ENCODE measurements at regions not wholly inside any gene's neighbourhood (a gene's known extent, or its start where the extent isn't known, plus 50 kb on each side); places are given as distances from the start of the nearest gene placed in this dataset.

DNA sequence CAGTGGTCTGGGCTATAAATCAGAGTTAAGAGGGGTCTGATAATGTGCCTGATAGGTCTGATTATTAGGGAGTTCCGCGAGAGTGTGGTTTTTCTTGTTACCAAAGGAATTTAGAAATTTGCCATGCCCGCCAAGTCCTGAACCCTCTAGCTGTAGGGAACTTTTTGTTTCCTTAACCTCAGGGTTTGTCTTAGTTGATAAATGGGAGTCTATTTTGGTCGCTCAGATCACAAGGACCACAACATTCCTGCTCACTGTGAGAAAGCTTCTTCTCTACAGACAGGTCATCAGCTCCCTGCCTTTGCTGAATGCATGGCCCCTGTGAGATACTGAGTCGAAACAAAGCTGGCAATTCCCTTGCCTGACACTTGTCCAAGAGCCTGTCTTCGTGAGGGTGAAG is 497.8 kb downstream of the HS3ST4 start:
- H3K4me1 ChIP-seq (ENCODE audit: insufficient read depth), result no peaks in the 10 kb centered on the region
- in situ Hi-C loops (cut with MboI), result no loop called here

DNA sequence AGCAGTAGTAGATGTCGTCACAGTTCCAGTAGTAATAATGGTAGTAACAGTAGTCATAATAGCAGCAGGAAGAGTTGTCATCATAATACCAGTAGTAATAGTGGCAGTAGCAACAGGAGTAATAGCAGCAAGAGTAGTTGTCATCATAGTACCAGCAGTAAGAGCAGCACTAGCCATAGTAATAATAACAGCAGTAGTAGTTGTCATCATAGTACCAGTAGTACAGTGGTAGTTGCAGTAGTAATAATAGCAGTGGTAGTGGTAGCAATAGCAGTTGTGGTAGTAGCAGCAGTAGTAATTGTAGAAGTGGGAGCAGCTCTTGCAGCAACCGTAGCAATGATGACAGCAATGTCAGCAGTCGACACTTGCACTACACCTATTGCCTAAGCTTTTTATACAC is 502.8 kb downstream of the HS3ST4 start:
- no peaks in the 10 kb centered on the region for H3F3A ChIP-seq (ENCODE audit: insufficient read depth)

More for the DNA sequence above, 497.8 kb downstream of the HS3ST4 start:
- H3K79me2 ChIP-seq (ENCODE audit: insufficient read depth), result no peaks in the 10 kb centered on the region
- no peaks in the 10 kb centered on the region for H3K27me3 ChIP-seq (replicated peaks; ENCODE audit: insufficient read depth)
- TF ChIP-seq EZH2 (IDR thresholded peaks at IDR 0.05; ENCODE audit: insufficient read depth, poor library complexity, severe bottlenecking), result no peak
- TF ChIP-seq EZH2phosphoT487 (IDR thresholded peaks at IDR 0.05; ENCODE audit: insufficient read depth, low read depth), result no peak
- H4K20me1 ChIP-seq (ENCODE audit: insufficient read depth), result no peaks in the 10 kb centered on the region
- H2AFZ ChIP-seq, result no peak overlapping the region
- H3K4me3 ChIP-seq, result no peak overlapping the region
- DNase-seq, result no peak
- no peaks in the 10 kb centered on the region for H3K36me3 ChIP-seq (ENCODE audit: low read depth)
- no peak overlapping the region for H3K9ac ChIP-seq
- no peaks in the 10 kb centered on the region for H3K9me3 ChIP-seq (ENCODE audit: low read depth)
- H3F3A ChIP-seq (ENCODE audit: insufficient read depth), result no peaks in the 10 kb centered on the region
- 8 to 9% methylated on average over 6 of the region's 6 CpGs for WGBS, 2 experiments (ENCODE audit: low coverage in 1 of 2, low lambda C conversion rate in 2 of 2, missing lambda C conversion rate in 2 of 2)
- no peak overlapping the region for H3K27ac ChIP-seq
- H3K4me2 ChIP-seq (ENCODE audit: unreplicated experiment), result no peak overlapping the region
- no peaks in the 10 kb centered on the region for H3K9me2 ChIP-seq (ENCODE audit: insufficient read depth)

DNA sequence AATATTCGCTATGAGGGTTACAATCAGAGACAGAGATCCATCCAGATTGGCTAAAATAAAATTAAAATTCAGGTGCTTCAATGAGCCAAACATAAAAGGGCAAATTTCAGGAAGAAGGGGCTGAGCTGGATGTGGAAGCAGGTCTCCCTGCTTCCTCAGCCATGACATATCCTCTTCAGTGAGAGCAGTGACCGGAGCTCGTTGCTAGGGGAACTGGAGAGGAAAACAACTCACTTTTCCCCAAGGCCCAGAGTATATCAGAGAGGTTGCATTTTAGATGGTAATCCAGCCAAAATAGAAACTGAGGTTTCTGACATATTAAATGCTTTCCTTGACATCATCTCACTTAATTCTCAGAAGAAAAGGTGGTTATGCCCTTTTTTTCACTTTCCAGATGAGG is 503.5 kb downstream of the HS3ST4 start:
- Histone ChIP-seq H3K4me1 (ENCODE audit: insufficient read depth) (no peaks in the 10 kb centered on the region), H4K20me1 (ENCODE audit: insufficient read depth) (no peaks in the 10 kb centered on the region), H3K4me3 (no peak overlapping the region), H3K36me3 (ENCODE audit: low read depth) (no peaks in the 10 kb centered on the region), H3K27ac (no peak overlapping the region), H3F3A (ENCODE audit: insufficient read depth) (no peaks in the 10 kb centered on the region), H2AFZ (no peak overlapping the region), H3K9ac (no peak overlapping the region), H3K9me2 (ENCODE audit: insufficient read depth) (no peaks in the 10 kb centered on the region), H3K4me2 (ENCODE audit: unreplicated experiment) (no peak overlapping the region), H3K9me3 (ENCODE audit: low read depth) (no peaks in the 10 kb centered on the region), H3K79me2 (ENCODE audit: insufficient read depth) (no peaks in the 10 kb centered on the region), H3K27me3 (replicated peaks; ENCODE audit: insufficient read depth) (no peaks in the 10 kb centered on the region)
- TF ChIP-seq EZH2 (IDR thresholded peaks at IDR 0.05; ENCODE audit: insufficient read depth, poor library complexity, severe bottlenecking), result no peak
- no peak for TF ChIP-seq EZH2phosphoT487 (IDR thresholded peaks at IDR 0.05; ENCODE audit: insufficient read depth, low read depth)
- in situ Hi-C loops (cut with MboI), result no loop called here
- DNase-seq, result no peak
- WGBS, 2 experiments (ENCODE audit: low coverage in 1 of 2, low lambda C conversion rate in 2 of 2, missing lambda C conversion rate in 2 of 2), result 12 to 21% methylated on average over 3 of the region's 3 CpGs

More for the DNA sequence above, 502.8 kb downstream of the HS3ST4 start:
- no peaks in the 10 kb centered on the region for H3K27me3 ChIP-seq (replicated peaks; ENCODE audit: insufficient read depth)
- in situ Hi-C loops (cut with MboI), result no loop called here
- no peaks in the 10 kb centered on the region for H3K9me2 ChIP-seq (ENCODE audit: insufficient read depth)
- H3K9me3 ChIP-seq (ENCODE audit: low read depth), result no peaks in the 10 kb centered on the region
- no peaks in the 10 kb centered on the region for H3K36me3 ChIP-seq (ENCODE audit: low read depth)
- H3K9ac ChIP-seq, result no peak overlapping the region
- H3K79me2 ChIP-seq (ENCODE audit: insufficient read depth), result no peaks in the 10 kb centered on the region
- 52 to 54% methylated on average over 3 of the region's 3 CpGs for WGBS, 2 experiments (ENCODE audit: low coverage in 1 of 2, low lambda C conversion rate in 2 of 2, missing lambda C conversion rate in 2 of 2)
- H4K20me1 ChIP-seq (ENCODE audit: insufficient read depth), result no peaks in the 10 kb centered on the region
- no peak overlapping the region for H2AFZ ChIP-seq
- no peaks in the 10 kb centered on the region for H3K4me1 ChIP-seq (ENCODE audit: insufficient read depth)
- TF ChIP-seq EZH2phosphoT487 (IDR thresholded peaks at IDR 0.05; ENCODE audit: insufficient read depth, low read depth), result no peak
- no peak for TF ChIP-seq EZH2 (IDR thresholded peaks at IDR 0.05; ENCODE audit: insufficient read depth, poor library complexity, severe bottlenecking)
- no peak for DNase-seq
- H3K4me2 ChIP-seq (ENCODE audit: unreplicated experiment), result no peak overlapping the region
- H3K4me3 ChIP-seq, result no peak overlapping the region
- H3K27ac ChIP-seq, result no peak overlapping the region

DNA sequence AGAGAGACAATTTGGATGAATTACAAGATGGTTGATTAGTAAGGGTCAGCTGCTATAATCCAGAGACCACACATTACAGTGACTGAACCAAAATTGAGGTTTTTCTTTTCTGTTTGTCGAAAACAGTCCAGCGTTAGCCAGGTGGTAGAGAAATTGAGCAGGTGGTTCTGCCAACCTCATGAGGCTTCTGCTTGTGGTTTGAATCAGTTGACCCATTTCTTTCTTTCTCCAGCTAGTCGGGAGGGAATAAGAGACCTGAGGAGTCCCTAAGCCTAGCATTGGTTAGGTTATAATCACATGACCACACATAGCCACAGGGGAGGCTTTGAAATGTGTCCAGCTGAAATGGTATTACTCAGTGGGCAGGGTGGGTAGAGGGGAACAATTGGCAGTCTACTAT is 504.6 kb downstream of the HS3ST4 start:
- Histone ChIP-seq H3K4me3 (no peak overlapping the region), H3K36me3 (ENCODE audit: low read depth) (no peaks in the 10 kb centered on the region), H3K79me2 (ENCODE audit: insufficient read depth) (no peaks in the 10 kb centered on the region), H3K27ac (no peak overlapping the region), H3K4me1 (ENCODE audit: insufficient read depth) (no peaks in the 10 kb centered on the region), H3K4me2 (ENCODE audit: unreplicated experiment) (no peak overlapping the region), H4K20me1 (ENCODE audit: insufficient read depth) (no peaks in the 10 kb centered on the region), H2AFZ (no peak overlapping the region), H3K9me3 (ENCODE audit: low read depth) (no peaks in the 10 kb centered on the region), H3K9me2 (ENCODE audit: insufficient read depth) (no peaks in the 10 kb centered on the region), H3K27me3 (replicated peaks; ENCODE audit: insufficient read depth) (no peaks in the 10 kb centered on the region), H3F3A (ENCODE audit: insufficient read depth) (no peaks in the 10 kb centered on the region), H3K9ac (no peak overlapping the region)
- in situ Hi-C loops (cut with MboI), result no loop called here
- no peak for TF ChIP-seq EZH2 (IDR thresholded peaks at IDR 0.05; ENCODE audit: insufficient read depth, poor library complexity, severe bottlenecking)
- TF ChIP-seq EZH2phosphoT487 (IDR thresholded peaks at IDR 0.05; ENCODE audit: insufficient read depth, low read depth), result no peak
- 12 to 16% methylated on average over 3 of the region's 3 CpGs for WGBS, 2 experiments (ENCODE audit: low coverage in 1 of 2, low lambda C conversion rate in 2 of 2, missing lambda C conversion rate in 2 of 2)
- no peak for DNase-seq

DNA sequence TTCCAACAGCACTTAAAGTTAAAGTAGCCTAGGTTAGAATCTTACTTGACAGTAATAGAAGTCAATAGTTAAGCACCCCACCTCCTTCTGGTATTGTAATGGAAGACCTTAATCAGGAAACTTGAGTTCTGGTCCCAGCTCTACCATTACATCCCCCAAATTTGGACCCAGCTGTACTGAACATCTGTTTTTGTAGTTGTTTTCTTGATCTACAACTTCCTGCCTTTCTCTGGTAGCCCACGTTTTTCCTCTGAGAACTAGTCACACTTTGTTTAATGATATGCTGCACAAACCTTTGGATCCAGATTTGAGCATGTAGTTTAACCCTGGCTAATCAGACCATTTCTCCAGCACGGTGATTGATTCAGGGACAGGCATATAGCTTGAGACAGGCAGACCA is 505.0 kb downstream of the HS3ST4 start:
- Histone ChIP-seq H3K27me3 (replicated peaks; ENCODE audit: insufficient read depth) (no peaks in the 10 kb centered on the region), H3K36me3 (ENCODE audit: low read depth) (no peaks in the 10 kb centered on the region), H2AFZ (no peak overlapping the region), H3K9me3 (ENCODE audit: low read depth) (no peaks in the 10 kb centered on the region), H3F3A (ENCODE audit: insufficient read depth) (no peaks in the 10 kb centered on the region), H3K9ac (no peak overlapping the region), H3K9me2 (ENCODE audit: insufficient read depth) (no peaks in the 10 kb centered on the region), H3K4me3 (no peak overlapping the region), H4K20me1 (ENCODE audit: insufficient read depth) (no peaks in the 10 kb centered on the region), H3K79me2 (ENCODE audit: insufficient read depth) (no peaks in the 10 kb centered on the region), H3K4me2 (ENCODE audit: unreplicated experiment) (no peak overlapping the region), H3K27ac (no peak overlapping the region), H3K4me1 (ENCODE audit: insufficient read depth) (no peaks in the 10 kb centered on the region)
- in situ Hi-C loops (cut with MboI), result no loop called here
- 8 to 16% methylated on average over 2 of the region's 2 CpGs for WGBS, 2 experiments (ENCODE audit: low coverage in 1 of 2, low lambda C conversion rate in 2 of 2, missing lambda C conversion rate in 2 of 2)
- TF ChIP-seq EZH2 (IDR thresholded peaks at IDR 0.05; ENCODE audit: insufficient read depth, poor library complexity, severe bottlenecking), result no peak
- no peak for TF ChIP-seq EZH2phosphoT487 (IDR thresholded peaks at IDR 0.05; ENCODE audit: insufficient read depth, low read depth)
- no peak for DNase-seq
